Fibroblast of villous mesenchyme (primary cell): ENCODE measurements at regions not wholly inside any gene's neighbourhood (a gene's known extent, or its start where the extent isn't known, plus 50 kb on each side); places are given as distances from the start of the nearest gene placed in this dataset.
"Not testable (repeated sequence)": the region's sequence is repeated elsewhere in the genome, so short reads cannot be mapped to it uniquely, and the experiment has no call there.

Experiments
- DNase-seq: peaks from one replicate; pipeline ENCODE4 v3.0.0-alpha.2; 2010; ENCODE audit warnings: low read depth
- H3K4me3 ChIP-seq: 2 replicates; pipeline ENCODE4 v1.5.1; 2011; ENCODE audit warnings: low read depth, mild to moderate bottlenecking, low read length

GRCh38 chr1:121032878-121033494 is 143.4 kb downstream of the PPIAL4A start:
- not testable (repeated sequence) for H3K4me3 ChIP-seq

GRCh38 chr1:121036792-121037191 is 147.2 kb downstream of the PPIAL4A start:
- DNase-seq, H3K4me3 ChIP-seq: not testable (repeated sequence)

More at GRCh38 chr1:121032878-121033494, 143.4 kb downstream of the PPIAL4A start:
- not testable (repeated sequence) for DNase-seq

- not testable (repeated sequence) for DNase-seq, H3K4me3 ChIP-seq
These were observed 143.2 kb downstream of the FAM72B start for GRCh38 chr1:121040974-121041373.

GRCh38 chr1:121041497-121041896 is 142.6 kb downstream of the FAM72B start:
- H3K4me3 ChIP-seq: not testable (repeated sequence)

GRCh38 chr1:121042882-121043281 is 141.3 kb downstream of the FAM72B start:
- H3K4me3 ChIP-seq, DNase-seq: not testable (repeated sequence)

More at GRCh38 chr1:121041497-121041896, 142.6 kb downstream of the FAM72B start:
- not testable (repeated sequence) for DNase-seq

GRCh38 chr1:121048293-121048752 is 135.8 kb downstream of the FAM72B start:
- H3K4me3 ChIP-seq, DNase-seq: not testable (repeated sequence)

GRCh38 chr1:121048769-121049443 is 135.2 kb downstream of the FAM72B start:
- not testable (repeated sequence) for DNase-seq, H3K4me3 ChIP-seq

GRCh38 chr1:121050097-121050496 is 134.0 kb downstream of the FAM72B start:
- H3K4me3 ChIP-seq, DNase-seq: not testable (repeated sequence)

- DNase-seq: not testable (repeated sequence)
These were observed 132.9 kb downstream of the FAM72B start for GRCh38 chr1:121051161-121051790.

GRCh38 chr1:121052081-121052660 is 132.0 kb downstream of the FAM72B start:
- not testable (repeated sequence) for DNase-seq, H3K4me3 ChIP-seq

More at GRCh38 chr1:121051161-121051790, 132.9 kb downstream of the FAM72B start:
- H3K4me3 ChIP-seq: not testable (repeated sequence)

GRCh38 chr1:121054928-121055327 is 129.2 kb downstream of the FAM72B start:
- not testable (repeated sequence) for DNase-seq, H3K4me3 ChIP-seq

- DNase-seq, H3K4me3 ChIP-seq: not testable (repeated sequence)
These were observed 117.2 kb downstream of the FAM72B start for GRCh38 chr1:121066925-121067324.

- not testable (repeated sequence) for H3K4me3 ChIP-seq, DNase-seq
These were observed 115.2 kb downstream of the FAM72B start for GRCh38 chr1:121068738-121069499.

- H3K4me3 ChIP-seq, DNase-seq: not testable (repeated sequence)
These were observed 110.3 kb downstream of the FAM72B start for GRCh38 chr1:121073852-121074251.

GRCh38 chr1:121075254-121075805 is 108.8 kb downstream of the FAM72B start:
- not testable (repeated sequence) for H3K4me3 ChIP-seq, DNase-seq

- H3K4me3 ChIP-seq, DNase-seq: not testable (repeated sequence)
These were observed 107.5 kb downstream of the FAM72B start for GRCh38 chr1:121076674-121077073.

- DNase-seq, H3K4me3 ChIP-seq: not testable (repeated sequence)
These were observed 104.5 kb downstream of the FAM72B start for GRCh38 chr1:121079655-121080054.

GRCh38 chr1:121080197-121080903 is 103.8 kb downstream of the FAM72B start:
- H3K4me3 ChIP-seq, DNase-seq: not testable (repeated sequence)
